ENCODE measurements at regions not wholly inside any gene's neighbourhood (a gene's known extent, or its start where the extent isn't known, plus 50 kb on each side); places are given as distances from the start of the nearest gene placed in this dataset.
"Not testable (repeated sequence)": the region's sequence is repeated elsewhere in the genome, so short reads cannot be mapped to it uniquely, and the experiment has no call there.

DNA sequence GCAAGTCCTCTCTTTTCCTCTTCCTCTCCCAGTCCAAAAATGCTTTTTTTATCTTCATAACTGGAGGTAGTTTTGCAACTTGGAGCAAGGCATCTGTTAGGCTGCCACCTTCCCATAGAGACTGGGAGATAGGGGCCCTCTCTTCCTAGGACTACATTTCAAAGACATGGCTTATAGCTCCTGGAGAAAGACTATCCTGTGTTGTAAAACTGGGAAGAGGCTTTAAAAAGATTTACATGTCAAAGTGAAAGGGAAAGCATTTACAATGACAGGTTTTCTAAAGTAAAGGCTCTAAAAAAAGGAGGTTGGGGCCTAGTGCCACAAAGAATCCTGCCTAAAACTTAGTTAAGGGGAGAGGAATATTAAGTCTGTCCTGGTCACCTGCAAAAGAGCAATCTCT lies 82.2 kb upstream of the SEMA3E start:
- no peak for DNase-seq

DNA sequence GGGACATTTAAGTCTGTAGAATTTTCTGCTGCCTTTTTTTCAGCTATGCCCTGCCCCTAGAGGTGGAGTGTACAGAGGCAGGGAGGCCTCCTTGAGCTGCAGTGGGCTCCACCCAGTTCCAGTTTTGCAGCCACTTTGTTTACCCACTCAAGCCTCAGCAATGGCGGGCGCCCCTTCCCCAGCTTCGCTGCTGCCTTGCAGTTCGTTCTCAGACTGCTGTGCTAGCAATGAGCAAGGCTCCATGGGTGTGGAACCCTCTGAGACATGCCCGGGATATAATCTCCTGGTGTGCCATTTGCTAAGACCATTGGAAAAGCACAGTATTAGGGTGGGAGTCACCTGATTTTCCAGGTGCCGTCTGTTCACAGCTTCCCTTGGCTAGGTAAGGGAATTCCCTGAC lies 68.0 kb upstream of the SEMA3E start:
- not testable (repeated sequence) for DNase-seq

DNA sequence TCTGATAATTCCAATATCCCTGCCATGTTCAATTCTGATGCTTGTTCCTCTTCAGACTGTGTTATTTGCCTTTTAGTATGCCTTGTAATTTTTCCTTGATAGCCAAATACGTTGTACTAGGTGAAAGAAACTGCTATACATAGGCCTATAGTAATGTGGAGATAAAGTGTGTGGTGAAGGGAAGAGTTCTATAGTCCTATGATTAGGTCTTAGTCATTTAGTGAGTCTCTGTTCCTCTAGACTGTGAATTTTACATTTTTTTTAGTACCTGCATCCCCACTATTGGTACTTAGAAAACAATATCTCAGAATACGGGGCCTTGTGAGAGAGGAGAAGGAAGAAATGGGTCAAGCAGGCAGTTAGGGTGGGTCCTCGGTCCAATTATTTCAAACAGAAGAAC lies 59.6 kb upstream of the SEMA3E start:
- DNase-seq: no peak

DNA sequence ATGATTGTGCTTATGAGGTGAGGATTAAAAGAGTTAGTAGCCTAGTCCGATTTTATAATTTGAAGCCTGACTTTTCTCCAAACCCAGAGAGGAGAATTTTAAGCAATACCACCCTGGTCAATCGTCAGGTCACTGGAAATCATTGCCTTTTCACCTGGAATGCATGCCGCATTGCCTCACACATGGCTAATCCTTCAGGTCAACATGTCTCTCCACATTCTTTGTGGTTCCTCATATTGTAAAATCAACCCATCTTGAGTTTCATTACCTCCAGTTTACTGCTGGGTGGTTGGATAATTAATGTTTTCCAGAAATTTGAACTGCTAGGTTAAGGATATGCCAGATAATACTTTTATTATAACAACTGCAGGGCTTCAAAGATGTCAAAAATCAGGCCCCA lies 55.6 kb upstream of the SEMA3E start:
- DNase-seq: no peak

DNA sequence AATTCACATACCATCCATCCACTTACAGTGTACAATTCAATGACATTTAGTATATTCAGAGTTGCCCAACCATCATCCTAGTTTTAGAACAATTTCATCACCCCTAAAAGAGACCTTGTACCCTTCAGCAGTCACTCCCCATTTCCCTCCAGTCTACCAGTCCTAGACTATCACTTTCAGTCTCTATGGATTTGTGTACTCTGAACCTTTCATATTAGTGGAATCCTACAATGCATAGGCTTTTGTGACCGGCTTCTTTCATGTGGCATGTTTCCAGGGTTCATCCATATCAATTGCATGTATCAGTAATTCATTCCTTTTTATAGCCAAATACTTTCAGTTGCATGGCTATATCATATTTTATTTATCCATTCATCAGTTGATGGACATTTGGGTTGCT lies 53.5 kb upstream of the SEMA3E start:
- no peak for DNase-seq

DNA sequence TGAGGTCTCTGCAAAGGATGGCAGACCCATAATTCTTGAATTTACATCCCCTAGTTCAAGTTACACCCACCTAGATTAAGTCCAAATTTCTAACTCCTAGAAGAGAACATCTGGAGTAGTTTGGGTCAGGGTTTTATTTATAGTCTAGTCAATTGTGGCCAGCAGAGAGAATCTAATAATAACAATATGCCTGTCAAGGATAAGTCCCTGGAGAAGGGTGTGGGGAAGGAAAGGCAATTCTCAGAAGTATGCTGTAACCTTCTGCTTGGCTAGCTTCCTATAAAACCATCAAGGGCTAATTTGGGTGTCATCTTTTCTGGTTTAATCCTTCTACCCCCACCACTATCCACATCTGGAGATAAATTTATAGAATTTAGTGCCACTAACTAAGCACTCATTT lies 52.8 kb upstream of the SEMA3E start:
- no peak for DNase-seq

Data from DMS153 (cell line).